MM.1S (cell line): ENCODE measurements at regions not wholly inside any gene's neighbourhood (a gene's known extent, or its start where the extent isn't known, plus 50 kb on each side); places are given as distances from the start of the nearest gene placed in this dataset.

ENCODE experiments used
- DNase-seq: peaks from one replicate; pipeline ENCODE4 v3.0.0-alpha.2; 2015
- H2AFZ ChIP-seq: fragments of 300-600 bp; sonication (generic); 2 replicates; pipeline ENCODE4 v1.6.0; 2016; ENCODE audit warnings: antibody characterized with exemption, low read length
- H3F3A ChIP-seq: fragments of 300-600 bp; sonication (generic); 2 replicates; pipeline ENCODE4 v1.6.1; 2016; ENCODE audit warnings: mild to moderate bottlenecking, antibody characterized with exemption, low read length, moderate library complexity, mixed read lengths; ENCODE audit not compliant: insufficient read depth
- H3K27ac ChIP-seq: fragments of 300-600 bp; sonication (generic); 2 replicates; pipeline ENCODE4 v1.5.1; 2016; ENCODE audit warnings: mild to moderate bottlenecking, low read length
- H3K27me3 ChIP-seq: fragments of 300-600 bp; sonication (generic); replicated peaks from 2 replicates; pipeline ENCODE4 v1.6.0; 2016; ENCODE audit warnings: low read length; ENCODE audit not compliant: insufficient read depth
- H3K36me3 ChIP-seq: fragments of 300-600 bp; sonication (generic); replicated peaks from 2 replicates; pipeline ENCODE4 v1.6.1; 2016; ENCODE audit warnings: mild to moderate bottlenecking, low read length, mixed read lengths; ENCODE audit not compliant: insufficient read depth
- H3K4me1 ChIP-seq: fragments of 300-600 bp; sonication (generic); 2 replicates; pipeline ENCODE4 v1.6.1; 2016; ENCODE audit warnings: low read length, mixed read lengths
- H3K4me2 ChIP-seq: fragments of 300-600 bp; sonication (generic); 2 replicates; pipeline ENCODE4 v1.6.0; 2016; ENCODE audit warnings: low read depth, low read length
- H3K4me3 ChIP-seq: fragments of 300-600 bp; sonication (generic); 2 replicates; pipeline ENCODE4 v1.5.1; 2016; ENCODE audit warnings: low read length, mixed read lengths
- H3K79me2 ChIP-seq: fragments of 300-600 bp; sonication (generic); 2 replicates; pipeline ENCODE4 v1.6.1; 2016; ENCODE audit warnings: mixed run types, low read length, mixed read lengths
- H3K9ac ChIP-seq: fragments of 300-600 bp; sonication (generic); 2 replicates; pipeline ENCODE4 v1.6.1; 2016; ENCODE audit warnings: low read length, mixed read lengths
- H3K9me2 ChIP-seq: fragments of 300-600 bp; sonication (generic); replicated peaks from 2 replicates; pipeline ENCODE4 v1.6.1; 2016; ENCODE audit warnings: mild to moderate bottlenecking, low read length, mixed read lengths; ENCODE audit not compliant: insufficient read depth
- H3K9me3 ChIP-seq: fragments of 300-600 bp; sonication (generic); replicated peaks from 2 replicates; pipeline ENCODE4 v1.6.1; 2016; ENCODE audit warnings: mild to moderate bottlenecking, low read length, mixed read lengths; ENCODE audit not compliant: insufficient read depth
- H4K20me1 ChIP-seq: fragments of 300-600 bp; sonication (generic); 2 replicates; pipeline ENCODE4 v1.6.1; 2016; ENCODE audit warnings: mild to moderate bottlenecking, low read length, moderate library complexity, mixed read lengths; ENCODE audit not compliant: insufficient read depth
- CTCF ChIP-seq: fragments of 300-600 bp; sonication (generic); IDR thresholded peaks from 2 replicates; pipeline ENCODE4 v1.5.1; 2016; ENCODE audit warnings: antibody characterized with exemption, low read length, mixed read lengths
- EZH2 ChIP-seq: fragments of 300-600 bp; sonication (generic); optimal IDR thresholded peaks from 2 replicates; pipeline ENCODE3; 2017; ENCODE audit warnings: low read depth, mild to moderate bottlenecking, antibody characterized with exemption, low read length, mixed read lengths
- EZH2phosphoT487 ChIP-seq: fragments of 300-600 bp; sonication (generic); IDR thresholded peaks from 2 replicates; pipeline ENCODE4 v1.6.1; 2018; ENCODE audit warnings: antibody characterized with exemption, low read length

- Histone ChIP-seq H3K4me1 (no peaks in the 10 kb centered on the region), H3K4me2 (no peak overlapping the region), H3K4me3 (no peak overlapping the region), H4K20me1 (no peaks in the 10 kb centered on the region), H3K9ac (no peak overlapping the region), H3K27ac (no peak overlapping the region), H3K27me3 (no peaks in the 10 kb centered on the region), H3F3A (no peaks in the 10 kb centered on the region), H3K79me2 (no peaks in the 10 kb centered on the region), H2AFZ (no peak overlapping the region), H3K9me2 (no peaks in the 10 kb centered on the region), H3K36me3 (no peaks in the 10 kb centered on the region), H3K9me3 (no peaks in the 10 kb centered on the region)
- TF ChIP-seq CTCF (no peak), EZH2phosphoT487 (no peak), EZH2 (no peak)
- DNase-seq = no peak
Measured at GRCh38 chr7:153393666-153394065, 634.1 kb downstream of the ACTR3B start.

GRCh38 chr7:153396475-153396874, 636.9 kb downstream of the ACTR3B start:
- H3K4me1 ChIP-seq = no peaks in the 10 kb centered on the region
- no peak overlapping the region for H3K4me2 ChIP-seq
- no peak overlapping the region for H3K27ac ChIP-seq
- no peaks in the 10 kb centered on the region for H3K79me2 ChIP-seq
- H4K20me1 ChIP-seq = no peaks in the 10 kb centered on the region
- no peak for DNase-seq
- H3K9ac ChIP-seq = no peak overlapping the region
- no peaks in the 10 kb centered on the region for H3K9me3 ChIP-seq
- no peaks in the 10 kb centered on the region for H3K9me2 ChIP-seq
- no peaks in the 10 kb centered on the region for H3K27me3 ChIP-seq
- no peak overlapping the region for H3K4me3 ChIP-seq
- no peaks in the 10 kb centered on the region for H3F3A ChIP-seq
- no peak for TF ChIP-seq EZH2phosphoT487
- H3K36me3 ChIP-seq = no peaks in the 10 kb centered on the region
- H2AFZ ChIP-seq = no peak overlapping the region

- H3F3A ChIP-seq = no peaks in the 10 kb centered on the region
- no peaks in the 10 kb centered on the region for H3K36me3 ChIP-seq
- no peak overlapping the region for H3K27ac ChIP-seq
- no peak overlapping the region for H3K4me2 ChIP-seq
- H3K9me3 ChIP-seq = no peaks in the 10 kb centered on the region
- H4K20me1 ChIP-seq = no peaks in the 10 kb centered on the region
- no peaks in the 10 kb centered on the region for H3K27me3 ChIP-seq
- no peak overlapping the region for H3K4me3 ChIP-seq
- TF ChIP-seq EZH2 (no peak), CTCF (no peak), EZH2phosphoT487 (no peak)
- no peak for DNase-seq
- H3K4me1 ChIP-seq = no peaks in the 10 kb centered on the region
- H3K9ac ChIP-seq = no peak overlapping the region
- H2AFZ ChIP-seq = no peak overlapping the region
- no peaks in the 10 kb centered on the region for H3K9me2 ChIP-seq
- H3K79me2 ChIP-seq = no peaks in the 10 kb centered on the region
Measured at GRCh38 chr7:153397459-153397858, 637.9 kb downstream of the ACTR3B start.

GRCh38 chr7:153397906-153398305, 638.4 kb downstream of the ACTR3B start:
- DNase-seq = no peak
- H2AFZ ChIP-seq = no peak overlapping the region
- H3K4me2 ChIP-seq = no peak overlapping the region
- no peaks in the 10 kb centered on the region for H3F3A ChIP-seq
- no peaks in the 10 kb centered on the region for H3K9me3 ChIP-seq
- no peaks in the 10 kb centered on the region for H3K27me3 ChIP-seq
- no peaks in the 10 kb centered on the region for H3K36me3 ChIP-seq
- TF ChIP-seq EZH2phosphoT487 = no peak
- H4K20me1 ChIP-seq = no peaks in the 10 kb centered on the region
- no peak overlapping the region for H3K4me3 ChIP-seq
- H3K9me2 ChIP-seq = no peaks in the 10 kb centered on the region
- H3K27ac ChIP-seq = no peak overlapping the region
- H3K79me2 ChIP-seq = no peaks in the 10 kb centered on the region
- no peak overlapping the region for H3K9ac ChIP-seq
- H3K4me1 ChIP-seq = no peaks in the 10 kb centered on the region
